Lung (tissue), 11 donors: ENCODE measurements at regions not wholly inside any gene's neighbourhood (a gene's known extent, or its start where the extent isn't known, plus 50 kb on each side); places are given as distances from the start of the nearest gene placed in this dataset.

ENCODE experiments used
- ATAC-seq: fragments of 200-7000 bp; cut with Tn5 transposase; one replicate; pipeline ENCODE4 v1.9.1; 2020; ENCODE audit warnings: moderate number of reproducible peaks; ENCODE audit not compliant: insufficient read depth, low FRiP score
- DNase-seq, 3 donors: peaks; one replicate each; pipeline ENCODE4 v3.0.0-alpha.2; 2013 to 2017
- H3K27ac ChIP-seq, 2 donors: one replicate each; pipeline ENCODE4 v1.5.1; 2013; ENCODE audit warnings: mild to moderate bottlenecking in 2 of 2, moderate library complexity in 2 of 2, control low read depth in 1 of 2, inconsistent platforms in 1 of 2, low read depth in 1 of 2, low read length in 1 of 2
- H3K27me3 ChIP-seq, 3 donors: one replicate each; pipeline ENCODE4 v1.5.1; 2013; ENCODE audit warnings: low read length in 2 of 3; ENCODE audit not compliant: control insufficient read depth in 3 of 3, insufficient read depth in 3 of 3
- H3K36me3 ChIP-seq, 4 donors: one replicate each; pipeline ENCODE4 v1.5.1; 2013; ENCODE audit warnings: low read length in 4 of 4, mild to moderate bottlenecking in 1 of 4, moderate library complexity in 1 of 4; ENCODE audit not compliant: control insufficient read depth in 4 of 4, insufficient read depth in 4 of 4
- H3K4me1 ChIP-seq, 5 donors: one replicate each; pipeline ENCODE4 v1.5.1; 2013; ENCODE audit warnings: low read length in 5 of 5, mild to moderate bottlenecking in 2 of 5, moderate library complexity in 1 of 5; ENCODE audit not compliant: control insufficient read depth in 5 of 5, insufficient read depth in 5 of 5
- H3K4me3 ChIP-seq: one replicate; pipeline ENCODE4 v1.5.1; 2013; ENCODE audit warnings: mild to moderate bottlenecking, control low read depth, moderate library complexity
- H3K9ac ChIP-seq, 2 donors: one replicate each; pipeline ENCODE4 v1.5.1; 2013; ENCODE audit warnings: low read length in 2 of 2, control low read depth in 1 of 2; ENCODE audit not compliant: insufficient read depth in 1 of 2
- H3K9me3 ChIP-seq, 4 donors: one replicate each; pipeline ENCODE4 v1.5.1; 2013; ENCODE audit warnings: low read length in 3 of 4, mild to moderate bottlenecking in 1 of 4, moderate library complexity in 1 of 4; ENCODE audit not compliant: control insufficient read depth in 4 of 4, insufficient read depth in 3 of 4
- WGBS, 2 donors: extraction: QIAGEN DNeasy Blood & Tissue Kit; methylation state at CpG; one replicate each; pipeline ENCODE4 v1.1.7; 2013; 5-methylcytosine and 5-hydroxymethylcytosine counted together
- TF ChIP-seq, protein P1 (sequence below): IDR thresholded peaks from 2 replicates; pipeline ENCODE4 v1.5.1; 2012; ENCODE audit warnings: mild to moderate bottlenecking; ENCODE audit errors: control extremely low read depth, extremely low read depth
- donor health status: control.
- donor health status: control.
- donor health status: Bipolar disorder and iron deficiency.
- donor health status: healthy.
- donor health status: DM: yes; HTN: yes; CAD: no.

DNA sequence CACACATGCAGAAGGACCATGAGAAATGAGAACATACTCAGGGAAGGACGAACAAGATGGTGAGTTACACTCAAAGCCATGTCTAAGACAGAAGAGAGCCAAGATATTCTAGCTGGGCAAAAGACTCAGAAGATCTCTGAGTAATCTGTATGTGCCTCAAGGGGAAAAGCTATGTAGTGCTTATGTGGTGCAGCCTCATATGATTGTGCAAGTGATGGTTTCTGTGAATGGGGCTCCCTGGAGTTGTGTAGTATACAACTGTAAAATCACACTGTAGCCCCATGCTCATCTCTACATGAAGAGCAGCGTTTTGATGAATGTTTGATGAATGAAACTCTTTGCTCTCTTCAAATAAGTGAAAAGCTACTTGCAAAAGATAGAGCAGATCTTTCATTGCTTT is 57.5 kb downstream of the OSR1 start:
- Histone ChIP-seq H3K27ac (no peak overlapping the region), H3K4me1 (peaks cover 0 to 15% (median 0%) of the 10 kb centered on the region in 5 donors), H3K4me3 (no peak overlapping the region), H3K36me3 (no peaks in the 10 kb centered on the region), H3K9ac (no peak overlapping the region), H3K27me3 (no peaks in the 10 kb centered on the region), H3K9me3 (no peaks in the 10 kb centered on the region)
- 71 to 93% methylated on average over 2 of the region's 2 CpGs for WGBS, 2 donors
- no peak for DNase-seq
- TF ChIP-seq, protein P1, sequence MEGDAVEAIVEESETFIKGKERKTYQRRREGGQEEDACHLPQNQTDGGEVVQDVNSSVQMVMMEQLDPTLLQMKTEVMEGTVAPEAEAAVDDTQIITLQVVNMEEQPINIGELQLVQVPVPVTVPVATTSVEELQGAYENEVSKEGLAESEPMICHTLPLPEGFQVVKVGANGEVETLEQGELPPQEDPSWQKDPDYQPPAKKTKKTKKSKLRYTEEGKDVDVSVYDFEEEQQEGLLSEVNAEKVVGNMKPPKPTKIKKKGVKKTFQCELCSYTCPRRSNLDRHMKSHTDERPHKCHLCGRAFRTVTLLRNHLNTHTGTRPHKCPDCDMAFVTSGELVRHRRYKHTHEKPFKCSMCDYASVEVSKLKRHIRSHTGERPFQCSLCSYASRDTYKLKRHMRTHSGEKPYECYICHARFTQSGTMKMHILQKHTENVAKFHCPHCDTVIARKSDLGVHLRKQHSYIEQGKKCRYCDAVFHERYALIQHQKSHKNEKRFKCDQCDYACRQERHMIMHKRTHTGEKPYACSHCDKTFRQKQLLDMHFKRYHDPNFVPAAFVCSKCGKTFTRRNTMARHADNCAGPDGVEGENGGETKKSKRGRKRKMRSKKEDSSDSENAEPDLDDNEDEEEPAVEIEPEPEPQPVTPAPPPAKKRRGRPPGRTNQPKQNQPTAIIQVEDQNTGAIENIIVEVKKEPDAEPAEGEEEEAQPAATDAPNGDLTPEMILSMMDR, result no peak
- ATAC-seq, result no peak

DNA sequence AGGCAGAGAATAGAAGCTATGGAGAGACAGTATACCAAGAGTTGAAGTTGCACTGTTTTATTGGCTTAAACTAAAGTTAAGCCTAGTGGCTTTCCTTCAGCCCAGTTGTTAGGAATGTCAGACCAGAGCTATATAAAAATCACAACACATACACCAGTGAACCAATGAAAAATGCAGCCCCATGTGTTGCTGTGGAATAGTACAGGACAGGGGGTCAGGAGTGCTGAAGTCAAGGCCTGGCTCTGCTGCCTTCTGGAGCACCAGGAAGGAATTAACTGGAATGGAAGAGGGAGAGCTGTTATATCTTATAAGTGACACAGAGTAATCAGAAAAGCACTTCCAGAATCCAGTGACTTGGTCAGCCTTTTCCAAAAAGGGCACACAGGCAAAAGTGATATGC is 58.9 kb downstream of the OSR1 start:
- DNase-seq (peak in 2 of 3 donors; percentile 37 to 54), ATAC-seq (no peak)
- H3K27me3 ChIP-seq, result no peaks in the 10 kb centered on the region
- H3K36me3 ChIP-seq, result no peaks in the 10 kb centered on the region
- no peaks in the 10 kb centered on the region for H3K9me3 ChIP-seq
- H3K4me3 ChIP-seq, result no peak overlapping the region
- no peak overlapping the region for H3K9ac ChIP-seq
- H3K27ac ChIP-seq, result peak overlapping the region in 1 of 2 donors; percentile 67
- TF ChIP-seq, protein P1, result no peak
- peaks cover 0 to 15% (median 0%) of the 10 kb centered on the region in 5 donors for H3K4me1 ChIP-seq

DNA sequence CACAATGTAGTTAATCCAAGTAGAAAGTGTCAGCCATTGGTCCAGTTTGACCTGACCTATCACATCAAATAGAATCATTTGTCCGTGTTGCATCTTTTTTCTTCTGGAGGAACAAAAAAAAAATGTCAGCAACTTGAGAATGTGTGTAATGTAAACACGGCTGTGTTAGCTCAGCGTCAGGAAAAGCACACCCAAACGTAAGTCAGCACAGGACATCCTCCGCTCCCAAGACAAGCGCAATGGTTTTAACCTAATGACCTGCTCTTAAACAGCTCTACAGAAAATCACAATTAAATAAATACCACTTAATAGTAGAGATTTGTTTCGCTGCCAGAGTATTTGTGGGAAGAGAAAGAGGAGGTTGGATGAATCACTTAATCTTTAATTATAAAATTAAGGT is 59.4 kb downstream of the OSR1 start:
- WGBS, 2 donors, result 32 to 61% methylated on average over 7 of the region's 7 CpGs
- Histone ChIP-seq H3K4me3 (no peak overlapping the region), H3K4me1 (peaks cover 0 to 15% (median 0%) of the 10 kb centered on the region in 5 donors), H3K9me3 (no peaks in the 10 kb centered on the region), H3K27ac (no peak overlapping the region), H3K27me3 (no peaks in the 10 kb centered on the region), H3K9ac (no peak overlapping the region), H3K36me3 (no peaks in the 10 kb centered on the region)
- DNase-seq (peak; percentile 39 to 82 (median 68)), ATAC-seq (no peak)
- TF ChIP-seq, protein P1, result no peak

DNA sequence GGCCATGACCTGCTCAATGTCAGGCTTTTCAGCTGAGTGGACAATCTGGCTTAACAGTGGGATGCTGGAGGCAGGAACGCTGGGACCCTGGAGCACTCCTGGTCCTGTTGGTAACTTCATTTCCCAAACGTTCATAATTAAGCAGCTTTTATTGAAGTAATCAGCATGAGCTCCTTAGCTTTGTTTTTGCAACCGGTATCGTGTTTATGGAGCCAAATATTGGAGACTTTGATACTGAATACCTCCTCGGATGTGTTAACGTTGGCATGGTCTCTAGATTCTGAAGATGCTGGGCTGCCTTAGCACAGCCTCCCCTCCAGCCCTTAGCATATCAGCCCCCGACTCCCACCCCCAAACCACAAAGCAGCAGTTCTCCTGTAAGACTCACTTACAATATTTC is 60.7 kb downstream of the OSR1 start:
- 86 to 89% methylated on average over 7 of the region's 7 CpGs for WGBS, 2 donors
- Histone ChIP-seq H3K9ac (no peak overlapping the region), H3K27ac (no peak overlapping the region), H3K36me3 (no peaks in the 10 kb centered on the region), H3K4me3 (no peak overlapping the region), H3K27me3 (no peaks in the 10 kb centered on the region), H3K9me3 (no peaks in the 10 kb centered on the region), H3K4me1 (peaks cover 0 to 15% (median 0%) of the 10 kb centered on the region in 5 donors)
- no peak for DNase-seq
- ATAC-seq, result no peak
- TF ChIP-seq, protein P1, result no peak
